A673 (cell line): ENCODE measurements at regions not wholly inside any gene's neighbourhood (a gene's known extent, or its start where the extent isn't known, plus 50 kb on each side); places are given as distances from the start of the nearest gene placed in this dataset.

ENCODE experiments used
- BruUV-seq: library from RNA; stranded (reverse); fragments of 400-500 nt; replicated peaks from 2 replicates; lab custom pipeline; 2021; lab: Mats Ljungman, UMichigan
- CTCF ChIA-PET: fragments of 300-600 bp; sonication (Branson Sonifier 250); formaldehyde crosslinking; loops from one replicate; lab custom pipeline; 2022; ENCODE audit warnings: antibody characterized with exemption; lab: Charles Lee
- POLR2A ChIA-PET: fragments of 300-600 bp; sonication (Branson Sonifier 250); formaldehyde crosslinking; loops from one replicate; lab custom pipeline; 2022; ENCODE audit warnings: antibody characterized with exemption; ENCODE audit not compliant: low non-redundant PET; lab: Charles Lee
- DNase-seq: peaks from one replicate; pipeline ENCODE4 v3.0.0-alpha.2; 2015; ENCODE audit warnings: low spot score
- H3K27ac ChIP-seq: fragments of 200-600 bp; sonication (generic); 2 replicates; pipeline ENCODE4 v1.5.1; 2016; ENCODE audit warnings: mixed run types, low read depth, mild to moderate bottlenecking, mixed read lengths, antibody characterized with exemption, low read length; ENCODE audit not compliant: poor library complexity, severe bottlenecking
- H3K27me3 ChIP-seq: fragments of 200-600 bp; sonication (generic); replicated peaks from 2 replicates; pipeline ENCODE4 v1.6.1; 2017; ENCODE audit warnings: mixed run types, low read depth, mild to moderate bottlenecking, mixed read lengths, antibody characterized with exemption, low read length; ENCODE audit not compliant: insufficient read depth, poor library complexity
- H3K36me3 ChIP-seq: fragments of 200-600 bp; sonication (generic); 2 replicates; pipeline ENCODE4 v1.6.1; 2016; ENCODE audit warnings: mixed run types, mild to moderate bottlenecking, mixed read lengths, antibody characterized with exemption, low read length; ENCODE audit not compliant: insufficient read depth, poor library complexity, severe bottlenecking
- H3K4me1 ChIP-seq: fragments of 200-600 bp; sonication (generic); 2 replicates; pipeline ENCODE4 v1.6.1; 2017; ENCODE audit warnings: mixed run types, mild to moderate bottlenecking, mixed read lengths, antibody characterized with exemption, low read length; ENCODE audit not compliant: insufficient read depth, poor library complexity, severe bottlenecking
- H3K4me3 ChIP-seq: fragments of 200-600 bp; sonication (generic); 2 replicates; pipeline ENCODE4 v1.5.1; 2016; ENCODE audit warnings: low read depth, mixed run types, mild to moderate bottlenecking, mixed read lengths, low read length; ENCODE audit not compliant: poor library complexity, severe bottlenecking
- H3K9me3 ChIP-seq: fragments of 200-600 bp; sonication (generic); 2 replicates; pipeline ENCODE4 v1.6.1; 2016; ENCODE audit warnings: mixed run types, low read depth, mild to moderate bottlenecking, mixed read lengths, antibody characterized with exemption, low read length; ENCODE audit not compliant: poor library complexity, severe bottlenecking
- EZH2 ChIP-seq: fragments of 200-600 bp; sonication (generic); IDR thresholded peaks from 2 replicates; pipeline ENCODE4 v1.6.1; 2017; ENCODE audit warnings: borderline replicate concordance, low read depth, mild to moderate bottlenecking, mixed read lengths, antibody characterized with exemption, low read length; ENCODE audit not compliant: poor library complexity, severe bottlenecking
- intact Hi-C: fragments of 100-400 bp; cut with micrococcal nuclease; formaldehyde crosslinking; loops from one replicate; pipeline ENCODE4 v1.10.0; 2022; ENCODE audit not compliant: unreplicated experiment
- TF ChIP-seq, protein P1 (sequence below): fragments of 300-800, 200-600 bp; sonication (generic); conservative IDR thresholded peaks from 2 replicates; pipeline ENCODE4 v1.5.1; 2017; ENCODE audit warnings: low read depth, mild to moderate bottlenecking, antibody characterized with exemption, low read length, moderate library complexity, mixed read lengths

DNA sequence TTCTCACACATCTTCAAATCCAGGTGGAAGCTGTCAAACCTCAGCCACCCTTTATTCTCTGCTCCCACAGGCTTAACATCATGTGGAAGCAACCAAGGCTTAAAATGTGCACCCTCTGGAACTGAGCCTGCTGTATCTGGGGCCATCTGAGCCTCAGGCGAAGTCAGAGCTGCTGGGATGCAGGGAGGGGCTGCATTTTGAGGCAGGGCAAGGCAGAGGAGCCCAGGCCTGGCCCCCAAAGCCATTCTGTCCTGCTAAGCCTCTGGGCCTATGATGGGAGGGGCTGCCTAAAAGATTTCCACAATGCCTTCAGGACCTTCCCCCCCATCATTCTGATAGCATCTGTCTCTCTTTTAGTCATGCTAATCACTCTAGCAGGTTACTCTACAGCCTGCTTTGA is 51.7 kb upstream of the COBL start:
- H3K27ac ChIP-seq = no peak overlapping the region
- no peak overlapping the region for H3K4me3 ChIP-seq
- CTCF ChIA-PET = no interaction called here
- POLR2A ChIA-PET = no interaction called here
- intact Hi-C loops = loop anchor here (5.0 to 10.0 kb wide), 2 partner anchors 204 to 1276 kb away; partner anchors contain the start of gene ZPBP
- no peaks in the 10 kb centered on the region for H3K27me3 ChIP-seq
- H3K36me3 ChIP-seq = no peaks in the 10 kb centered on the region
- no TSS peak for BruUV-seq
- no peaks in the 10 kb centered on the region for H3K9me3 ChIP-seq
- DNase-seq = no peak
- no peaks in the 10 kb centered on the region for H3K4me1 ChIP-seq
- TF ChIP-seq EZH2 = no peak
- TF ChIP-seq, protein P1, sequence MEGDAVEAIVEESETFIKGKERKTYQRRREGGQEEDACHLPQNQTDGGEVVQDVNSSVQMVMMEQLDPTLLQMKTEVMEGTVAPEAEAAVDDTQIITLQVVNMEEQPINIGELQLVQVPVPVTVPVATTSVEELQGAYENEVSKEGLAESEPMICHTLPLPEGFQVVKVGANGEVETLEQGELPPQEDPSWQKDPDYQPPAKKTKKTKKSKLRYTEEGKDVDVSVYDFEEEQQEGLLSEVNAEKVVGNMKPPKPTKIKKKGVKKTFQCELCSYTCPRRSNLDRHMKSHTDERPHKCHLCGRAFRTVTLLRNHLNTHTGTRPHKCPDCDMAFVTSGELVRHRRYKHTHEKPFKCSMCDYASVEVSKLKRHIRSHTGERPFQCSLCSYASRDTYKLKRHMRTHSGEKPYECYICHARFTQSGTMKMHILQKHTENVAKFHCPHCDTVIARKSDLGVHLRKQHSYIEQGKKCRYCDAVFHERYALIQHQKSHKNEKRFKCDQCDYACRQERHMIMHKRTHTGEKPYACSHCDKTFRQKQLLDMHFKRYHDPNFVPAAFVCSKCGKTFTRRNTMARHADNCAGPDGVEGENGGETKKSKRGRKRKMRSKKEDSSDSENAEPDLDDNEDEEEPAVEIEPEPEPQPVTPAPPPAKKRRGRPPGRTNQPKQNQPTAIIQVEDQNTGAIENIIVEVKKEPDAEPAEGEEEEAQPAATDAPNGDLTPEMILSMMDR = no peak

DNA sequence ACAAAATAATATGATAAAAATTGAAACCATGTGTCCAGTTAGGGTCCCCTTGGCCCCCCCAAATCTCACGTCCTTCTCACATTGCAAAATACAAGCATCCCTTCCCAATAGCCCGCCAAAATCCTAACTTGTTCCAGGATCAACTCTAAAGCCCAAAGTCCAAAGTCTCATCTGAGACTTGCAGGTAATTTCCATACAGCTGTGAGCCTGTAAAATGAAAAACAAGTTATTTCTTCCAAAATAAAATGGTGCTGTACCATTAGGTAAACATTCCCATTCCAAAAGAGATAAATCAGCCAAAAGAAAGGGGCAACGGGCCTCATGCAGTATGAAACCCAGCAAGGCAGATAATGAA is 51.0 kb upstream of the COBL start:
- no peak overlapping the region for H3K27ac ChIP-seq
- no peaks in the 10 kb centered on the region for H3K36me3 ChIP-seq
- DNase-seq = no peak
- POLR2A ChIA-PET = no interaction called here
- no TSS peak for BruUV-seq
- no peak overlapping the region for H3K4me3 ChIP-seq
- H3K27me3 ChIP-seq = no peaks in the 10 kb centered on the region
- H3K4me1 ChIP-seq = no peaks in the 10 kb centered on the region
- no peaks in the 10 kb centered on the region for H3K9me3 ChIP-seq
- CTCF ChIA-PET = interaction anchor here (1.5 kb wide), 1 partner anchor 205 kb away, joined by 3 read pairs; no protein-coding TSS in a partner anchor
- intact Hi-C loops = loop anchor here (5.0 to 10.0 kb wide), 2 partner anchors 203 to 1275 kb away; partner anchors contain the start of gene ZPBP
- TF ChIP-seq, protein P1 = no peak
- TF ChIP-seq EZH2 = no peak

DNA sequence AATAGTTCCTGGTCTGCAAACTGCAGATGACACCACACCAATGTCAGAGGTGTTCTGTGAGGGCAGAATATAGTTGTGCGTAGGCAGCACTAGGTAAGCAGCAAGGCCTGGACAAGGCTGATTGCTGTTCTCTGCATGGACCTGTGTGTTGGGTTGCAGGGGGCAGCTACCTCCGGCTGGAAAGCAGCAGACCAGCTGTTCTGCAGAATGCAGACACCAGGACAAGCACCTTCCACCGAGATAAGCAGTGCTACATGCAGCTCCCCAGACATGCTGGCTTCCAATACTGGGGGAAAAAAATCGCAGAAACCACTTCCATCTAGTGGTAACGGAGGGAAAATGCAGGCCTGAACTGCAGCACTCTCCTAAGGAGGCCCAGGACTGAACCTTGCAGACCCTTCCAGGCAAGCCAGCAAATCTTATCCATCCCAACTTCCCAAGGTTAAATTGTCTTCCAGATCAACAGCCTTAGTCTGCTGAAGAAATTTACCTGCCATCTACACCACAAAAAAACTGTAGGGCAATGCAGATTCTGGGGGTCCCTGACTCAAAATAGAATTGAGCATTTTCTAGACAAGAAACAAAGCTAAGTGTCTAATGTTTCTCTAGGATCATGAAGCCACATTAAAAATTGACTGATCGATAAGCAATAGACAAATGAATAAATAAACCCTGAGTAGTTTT is 50.5 kb upstream of the COBL start:
- peak; percentile 7 for DNase-seq
- TF ChIP-seq, protein P1 = peak; percentile 42
- no peak for TF ChIP-seq EZH2
- H3K27ac ChIP-seq = no peak overlapping the region
- peaks cover 3% of the 10 kb centered on the region for H3K9me3 ChIP-seq
- POLR2A ChIA-PET = no interaction called here
- intact Hi-C loops = loop anchor here (5.0 to 10.0 kb wide), 2 partner anchors 202 to 1275 kb away; partner anchors contain the start of gene ZPBP
- H3K4me1 ChIP-seq = no peaks in the 10 kb centered on the region
- H3K4me3 ChIP-seq = no peak overlapping the region
- no TSS peak for BruUV-seq
- H3K27me3 ChIP-seq = no peaks in the 10 kb centered on the region
- CTCF ChIA-PET = interaction anchor here (1.5 kb wide), 1 partner anchor 204 kb away, joined by 3 read pairs; no protein-coding TSS in a partner anchor
- H3K36me3 ChIP-seq = no peaks in the 10 kb centered on the region
